ENCODE measurements at regions not wholly inside any gene's neighbourhood (a gene's known extent, or its start where the extent isn't known, plus 50 kb on each side); places are given as distances from the start of the nearest gene placed in this dataset.

DNA sequence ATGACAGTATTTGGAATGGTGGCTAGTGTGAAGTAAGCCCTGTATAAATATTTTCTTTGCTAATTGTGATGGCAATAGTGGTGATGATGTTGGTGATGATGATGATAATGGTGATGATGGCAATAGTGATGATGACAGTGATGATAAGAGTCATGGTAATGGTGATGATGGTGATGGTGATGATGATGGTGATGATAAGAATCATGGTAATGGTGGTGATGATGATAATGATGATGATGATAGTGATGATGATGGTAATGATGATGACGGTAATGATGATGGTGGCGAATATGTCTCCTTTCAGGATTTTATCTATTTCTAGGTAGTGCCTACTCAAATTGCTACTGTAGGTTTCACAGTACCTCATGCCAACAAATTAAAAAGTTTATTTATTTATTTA lies 205.4 kb downstream of the GALR1 start:
- TF ChIP-seq, protein P1, sequence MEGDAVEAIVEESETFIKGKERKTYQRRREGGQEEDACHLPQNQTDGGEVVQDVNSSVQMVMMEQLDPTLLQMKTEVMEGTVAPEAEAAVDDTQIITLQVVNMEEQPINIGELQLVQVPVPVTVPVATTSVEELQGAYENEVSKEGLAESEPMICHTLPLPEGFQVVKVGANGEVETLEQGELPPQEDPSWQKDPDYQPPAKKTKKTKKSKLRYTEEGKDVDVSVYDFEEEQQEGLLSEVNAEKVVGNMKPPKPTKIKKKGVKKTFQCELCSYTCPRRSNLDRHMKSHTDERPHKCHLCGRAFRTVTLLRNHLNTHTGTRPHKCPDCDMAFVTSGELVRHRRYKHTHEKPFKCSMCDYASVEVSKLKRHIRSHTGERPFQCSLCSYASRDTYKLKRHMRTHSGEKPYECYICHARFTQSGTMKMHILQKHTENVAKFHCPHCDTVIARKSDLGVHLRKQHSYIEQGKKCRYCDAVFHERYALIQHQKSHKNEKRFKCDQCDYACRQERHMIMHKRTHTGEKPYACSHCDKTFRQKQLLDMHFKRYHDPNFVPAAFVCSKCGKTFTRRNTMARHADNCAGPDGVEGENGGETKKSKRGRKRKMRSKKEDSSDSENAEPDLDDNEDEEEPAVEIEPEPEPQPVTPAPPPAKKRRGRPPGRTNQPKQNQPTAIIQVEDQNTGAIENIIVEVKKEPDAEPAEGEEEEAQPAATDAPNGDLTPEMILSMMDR (IDR thresholded peaks at IDR 0.05; ENCODE audit: low read depth, low read length) = no peak
- no peak overlapping the region for H3K4me3 ChIP-seq (ENCODE audit: low read depth, low read length)
- no peak for DNase-seq (ENCODE audit: low read depth, low spot score)
- in situ Hi-C loops (cut with HindIII; ENCODE audit: low sequenced_read_pairs) = no loop called here

DNA sequence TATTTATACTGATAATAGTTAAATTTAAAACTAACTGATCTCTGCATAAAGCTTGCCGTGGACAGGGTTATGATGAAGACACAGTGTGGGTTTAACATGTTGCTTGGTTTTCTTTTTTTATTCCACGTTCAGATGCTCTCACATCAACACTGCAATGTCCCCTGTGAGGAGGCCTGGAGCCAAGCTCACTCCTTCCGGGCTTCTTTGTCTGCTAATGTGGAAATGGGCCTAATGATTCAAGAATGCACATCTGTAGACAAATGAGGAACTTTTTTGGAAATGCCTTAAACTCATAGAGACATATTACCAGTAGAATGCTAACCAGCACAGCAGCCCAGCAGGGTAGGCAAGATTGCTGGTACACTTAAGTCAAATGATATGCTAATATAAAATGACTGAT lies 208.0 kb downstream of the GALR1 start:
- in situ Hi-C loops (cut with HindIII; ENCODE audit: low sequenced_read_pairs) = no loop called here

DNA sequence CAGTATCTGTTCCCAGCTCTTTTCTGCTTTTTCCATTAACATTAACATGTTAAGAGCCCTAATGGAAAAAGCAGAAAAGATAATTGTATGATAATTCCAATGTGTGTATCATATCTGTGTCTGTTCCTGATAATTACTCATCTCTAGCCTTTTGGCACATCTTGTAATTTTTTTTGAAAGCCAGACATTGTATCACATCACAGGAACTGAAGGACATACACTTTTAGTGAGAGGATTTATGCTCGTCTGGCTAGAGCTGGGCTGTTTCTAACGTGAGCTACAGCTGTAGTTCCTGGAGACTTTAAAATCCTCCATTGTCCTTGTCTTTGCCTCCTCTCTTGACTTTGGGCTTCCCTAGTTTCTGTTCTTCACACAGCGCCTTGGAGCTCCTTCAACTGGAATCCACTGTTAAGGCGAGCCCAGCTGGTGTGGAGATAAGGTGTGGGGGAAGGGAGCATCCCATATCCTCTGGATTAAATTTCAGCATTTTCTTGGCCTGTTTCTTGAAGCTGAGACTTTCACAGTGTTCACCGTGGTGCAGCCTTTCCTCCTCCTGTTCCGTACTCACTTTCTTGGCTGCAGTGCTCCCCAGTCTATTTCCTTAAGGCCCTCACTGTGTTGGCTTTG lies 211.5 kb downstream of the GALR1 start:
- in situ Hi-C loops (cut with HindIII; ENCODE audit: low sequenced_read_pairs) = no loop called here
- DNase-seq (ENCODE audit: low read depth, low spot score) = no peak
- H3K4me3 ChIP-seq (ENCODE audit: low read depth, low read length) = no peak overlapping the region
- TF ChIP-seq, protein P1 (IDR thresholded peaks at IDR 0.05; ENCODE audit: low read depth, low read length) = no peak

More for the DNA sequence above, 208.0 kb downstream of the GALR1 start:
- no peak overlapping the region for H3K4me3 ChIP-seq (ENCODE audit: low read depth, low read length)
- no peak for DNase-seq (ENCODE audit: low read depth, low spot score)
- TF ChIP-seq, protein P1 (IDR thresholded peaks at IDR 0.05; ENCODE audit: low read depth, low read length) = no peak

DNA sequence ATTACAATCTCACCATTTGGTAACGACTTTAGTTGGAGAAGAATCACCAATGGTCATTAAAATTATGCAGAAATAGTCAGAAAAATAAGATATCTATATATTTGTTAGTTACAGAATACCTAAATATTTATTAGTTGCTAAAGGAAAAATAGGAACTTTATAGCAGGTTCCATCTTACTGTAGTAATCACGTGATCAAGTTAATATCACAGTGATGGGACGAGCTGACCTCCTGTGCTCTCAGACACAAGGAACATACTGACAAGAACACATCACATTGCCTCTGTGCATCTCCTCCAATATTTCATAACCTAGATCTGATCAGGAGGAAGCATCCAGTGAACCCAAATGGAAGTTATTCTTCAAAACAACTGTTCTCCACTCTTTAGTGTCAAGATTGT lies 215.3 kb downstream of the GALR1 start:
- no peak for DNase-seq (ENCODE audit: low read depth, low spot score)
- in situ Hi-C loops (cut with HindIII; ENCODE audit: low sequenced_read_pairs) = no loop called here
- H3K4me3 ChIP-seq (ENCODE audit: low read depth, low read length) = no peak overlapping the region
- TF ChIP-seq, protein P1 (IDR thresholded peaks at IDR 0.05; ENCODE audit: low read depth, low read length) = no peak

DNA sequence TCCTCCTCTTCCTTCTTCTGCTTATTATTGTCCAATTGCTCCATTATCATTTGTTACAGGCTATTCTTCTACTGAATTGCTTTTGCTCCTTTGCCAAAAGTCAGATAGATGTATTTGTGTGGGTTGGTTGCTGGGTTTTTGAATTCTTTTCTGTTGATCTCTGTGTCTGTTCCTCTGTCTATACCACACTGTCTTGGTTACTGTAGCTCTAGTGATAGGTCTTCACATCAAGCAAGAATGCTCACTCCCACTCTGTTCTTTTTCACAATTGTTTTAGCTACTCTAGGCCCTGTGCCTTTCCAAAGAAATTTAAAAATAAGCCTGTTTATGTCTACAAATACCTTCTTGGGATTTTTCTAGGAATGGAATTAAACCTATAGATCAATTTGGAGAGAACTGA lies 217.2 kb downstream of the GALR1 start:
- DNase-seq (ENCODE audit: low read depth, low spot score) = no peak
- TF ChIP-seq, protein P1 (IDR thresholded peaks at IDR 0.05; ENCODE audit: low read depth, low read length) = no peak
- in situ Hi-C loops (cut with HindIII; ENCODE audit: low sequenced_read_pairs) = no loop called here
- no peak overlapping the region for H3K4me3 ChIP-seq (ENCODE audit: low read depth, low read length)

DNA sequence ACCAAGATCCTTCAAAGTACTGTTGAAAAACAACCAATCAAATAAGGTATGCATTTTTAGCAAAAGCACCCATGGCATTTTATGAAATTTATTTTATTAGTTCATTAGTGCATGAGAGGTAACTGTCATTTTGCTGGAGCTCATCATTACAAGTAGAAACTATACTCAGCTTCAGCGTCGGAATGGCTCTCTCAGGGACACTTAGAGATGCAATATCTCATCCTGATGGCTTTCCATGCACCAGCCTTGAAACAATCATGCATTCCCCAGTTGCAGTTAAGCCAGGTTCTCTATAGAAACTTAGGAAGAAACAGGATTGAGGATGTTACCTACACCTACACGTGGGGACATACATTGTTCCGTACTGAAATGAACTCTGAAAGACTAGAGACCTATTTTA lies 219.5 kb downstream of the GALR1 start:
- in situ Hi-C loops (cut with HindIII; ENCODE audit: low sequenced_read_pairs) = no loop called here
- no peak for DNase-seq (ENCODE audit: low read depth, low spot score)
- H3K4me3 ChIP-seq (ENCODE audit: low read depth, low read length) = no peak overlapping the region
- TF ChIP-seq, protein P1 (IDR thresholded peaks at IDR 0.05; ENCODE audit: low read depth, low read length) = no peak

All from astrocyte of the spinal cord (primary cell).